GM13977 (cell line): ENCODE measurements at regions not wholly inside any gene's neighbourhood (a gene's known extent, or its start where the extent isn't known, plus 50 kb on each side); places are given as distances from the start of the nearest gene placed in this dataset.

Experiments used
- DNase-seq: peaks from one replicate; pipeline ENCODE4 v3.0.0; 2012; ENCODE audit warnings: low spot score
- CTCF ChIP-seq: IDR thresholded peaks from 2 replicates; pipeline ENCODE4 v1.5.1; 2012; ENCODE audit warnings: mild to moderate bottlenecking, control low read depth; ENCODE audit not compliant: insufficient read depth; ENCODE audit errors: extremely low read depth, missing control alignments
- in situ Hi-C: fragments of 300-500 bp; cut with MboI; formaldehyde crosslinking; loops from one replicate; pipeline ENCODE4 v1.12.0; 2022; ENCODE audit warnings: low sequenced_read_pairs, low pct_unique_long_range_greater_than_20kb, mixed read lengths, inconsistent platforms; ENCODE audit not compliant: unreplicated experiment

GRCh38 chr20:59388402-59388801 is 88.0 kb downstream of the EDN3 start:
- TF ChIP-seq CTCF: no peak
- in situ Hi-C loops: no loop called here
- no peak for DNase-seq

GRCh38 chr20:59390437-59390836 is 90.0 kb downstream of the EDN3 start:
- no peak for DNase-seq
- TF ChIP-seq CTCF: no peak
- in situ Hi-C loops: no loop called here

GRCh38 chr20:59391975-59392374 is 91.6 kb downstream of the EDN3 start:
- in situ Hi-C loops: no loop called here
- no peak for TF ChIP-seq CTCF
- DNase-seq: no peak

GRCh38 chr20:59392736-59393135 is 92.3 kb downstream of the EDN3 start:
- in situ Hi-C loops: no loop called here
- TF ChIP-seq CTCF: no peak
- no peak for DNase-seq

- in situ Hi-C loops: no loop called here
- no peak for DNase-seq
- TF ChIP-seq CTCF: no peak
Observed at GRCh38 chr20:59393142-59393541, 92.7 kb downstream of the EDN3 start.

GRCh38 chr20:59395729-59396128 is 95.3 kb downstream of the EDN3 start:
- in situ Hi-C loops: no loop called here
- no peak for DNase-seq
- no peak for TF ChIP-seq CTCF
